Uterus (tissue), 3 donors: ENCODE measurements at regions not wholly inside any gene's neighbourhood (a gene's known extent, or its start where the extent isn't known, plus 50 kb on each side); places are given as distances from the start of the nearest gene placed in this dataset.
"Not testable (repeated sequence)": the region's sequence is repeated elsewhere in the genome, so short reads cannot be mapped to it uniquely, and the experiment has no call there.

ENCODE experiments used
- DNase-seq, 2 donors: peaks; one replicate each; pipeline ENCODE4 v3.0.0-alpha.2; 2019 to 2020
- H3K27ac ChIP-seq, 2 donors: fragments of 200-600 bp; sonication (generic); 1 replicate in 1 of 2; 2 replicates in 1 of 2; pipeline ENCODE4 v1.5.1; 2016 to 2018
- H3K27me3 ChIP-seq, 2 donors: fragments of 200-600 bp; sonication (generic); one replicate each; pipeline ENCODE4 v1.5.1; 2018 to 2019; ENCODE audit warnings: control low read depth in 1 of 2
- H3K36me3 ChIP-seq, 2 donors: fragments of 200-600 bp; sonication (generic); one replicate each; pipeline ENCODE4 v1.5.1; 2019; ENCODE audit warnings: control low read depth in 1 of 2
- H3K4me1 ChIP-seq, 2 donors: fragments of 200-600 bp; sonication (generic); one replicate each; pipeline ENCODE4 v1.5.1; 2018 to 2019; ENCODE audit warnings: control low read depth in 1 of 2
- H3K4me3 ChIP-seq, 2 donors: fragments of 200-600 bp; sonication (generic); 1 replicate in 1 of 2; 2 replicates in 1 of 2; pipeline ENCODE4 v1.5.1; 2018 to 2019; ENCODE audit warnings: mild to moderate bottlenecking in 1 of 2
- H3K9me3 ChIP-seq, 2 donors: fragments of 200-600 bp; sonication (generic); one replicate each; pipeline ENCODE4 v1.5.1; 2019; ENCODE audit warnings: control low read depth in 1 of 2
- POLR2A ChIP-seq, 2 donors: fragments of 450-650 bp; IDR thresholded peaks; one replicate each; pipeline ENCODE4 v1.6.1; 2016; ENCODE audit warnings: antibody characterized with exemption in 2 of 2, mild to moderate bottlenecking in 1 of 2, moderate library complexity in 1 of 2
- intact Hi-C: fragments of 100-400 bp; cut with DNase I; formaldehyde crosslinking; loops from one replicate; pipeline ENCODE4 v1.15.1; 2023; ENCODE audit warnings: low total_unique reads
- TF ChIP-seq, protein P1 (sequence below), 4 experiments: fragments of 200-600 bp in 2 of 4; fragments of 450-650 bp in 2 of 4; sonication (generic) in 2 of 4; IDR thresholded peaks; one replicate each; pipeline ENCODE4 v1.5.1; 2016 to 2019; ENCODE audit warnings: antibody characterized with exemption in 4 of 4, mild to moderate bottlenecking in 2 of 4, moderate library complexity in 1 of 4
- donor health status: DM: yes; HTN: yes; CAD: no.

DNA sequence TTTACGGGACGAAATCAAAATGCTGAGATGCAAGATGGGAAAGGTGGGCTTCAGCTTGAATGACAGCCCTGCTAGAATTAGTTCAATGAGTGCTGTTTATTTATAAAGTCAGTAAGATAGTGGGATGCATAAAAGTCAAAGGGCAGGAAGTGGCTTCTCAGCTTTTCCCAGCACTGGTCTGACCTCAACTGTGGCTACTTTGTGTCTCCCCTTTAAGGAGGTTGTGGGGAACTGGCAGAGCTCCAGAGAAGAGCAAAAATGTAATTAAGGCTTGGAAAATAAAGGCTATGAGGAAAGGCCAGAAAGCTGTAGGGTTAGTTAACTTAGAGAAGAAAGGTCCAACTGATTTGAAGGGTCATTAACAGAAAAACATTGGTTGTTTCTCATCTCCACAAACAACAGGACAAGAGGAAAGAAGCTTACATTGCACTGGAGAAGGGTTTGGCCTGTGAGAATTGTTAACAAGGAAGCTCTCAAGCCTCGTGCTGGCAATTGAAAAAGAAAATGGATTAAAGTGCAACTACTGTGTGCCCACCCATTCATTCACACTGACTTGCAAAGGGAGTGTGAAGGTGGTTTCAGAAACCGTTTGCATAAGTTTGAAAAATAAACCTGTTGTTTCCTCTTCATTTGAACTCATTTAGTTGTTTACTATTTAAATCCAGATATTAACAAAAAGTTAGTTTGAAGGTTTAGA, 68.8 kb upstream of the CD28 start:
- TF ChIP-seq, protein P1, sequence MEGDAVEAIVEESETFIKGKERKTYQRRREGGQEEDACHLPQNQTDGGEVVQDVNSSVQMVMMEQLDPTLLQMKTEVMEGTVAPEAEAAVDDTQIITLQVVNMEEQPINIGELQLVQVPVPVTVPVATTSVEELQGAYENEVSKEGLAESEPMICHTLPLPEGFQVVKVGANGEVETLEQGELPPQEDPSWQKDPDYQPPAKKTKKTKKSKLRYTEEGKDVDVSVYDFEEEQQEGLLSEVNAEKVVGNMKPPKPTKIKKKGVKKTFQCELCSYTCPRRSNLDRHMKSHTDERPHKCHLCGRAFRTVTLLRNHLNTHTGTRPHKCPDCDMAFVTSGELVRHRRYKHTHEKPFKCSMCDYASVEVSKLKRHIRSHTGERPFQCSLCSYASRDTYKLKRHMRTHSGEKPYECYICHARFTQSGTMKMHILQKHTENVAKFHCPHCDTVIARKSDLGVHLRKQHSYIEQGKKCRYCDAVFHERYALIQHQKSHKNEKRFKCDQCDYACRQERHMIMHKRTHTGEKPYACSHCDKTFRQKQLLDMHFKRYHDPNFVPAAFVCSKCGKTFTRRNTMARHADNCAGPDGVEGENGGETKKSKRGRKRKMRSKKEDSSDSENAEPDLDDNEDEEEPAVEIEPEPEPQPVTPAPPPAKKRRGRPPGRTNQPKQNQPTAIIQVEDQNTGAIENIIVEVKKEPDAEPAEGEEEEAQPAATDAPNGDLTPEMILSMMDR (IDR thresholded peaks at IDR 0.05): no peak
- TF ChIP-seq POLR2A (IDR thresholded peaks at IDR 0.05): no peak
- Histone ChIP-seq H3K27ac (no peak overlapping the region), H3K9me3 (no peaks in the 10 kb centered on the region), H3K36me3 (no peaks in the 10 kb centered on the region), H3K27me3 (no peaks in the 10 kb centered on the region), H3K4me1 (no peaks in the 10 kb centered on the region), H3K4me3 (no peak overlapping the region)
- no peak for DNase-seq
- intact Hi-C loops: no loop called here

DNA sequence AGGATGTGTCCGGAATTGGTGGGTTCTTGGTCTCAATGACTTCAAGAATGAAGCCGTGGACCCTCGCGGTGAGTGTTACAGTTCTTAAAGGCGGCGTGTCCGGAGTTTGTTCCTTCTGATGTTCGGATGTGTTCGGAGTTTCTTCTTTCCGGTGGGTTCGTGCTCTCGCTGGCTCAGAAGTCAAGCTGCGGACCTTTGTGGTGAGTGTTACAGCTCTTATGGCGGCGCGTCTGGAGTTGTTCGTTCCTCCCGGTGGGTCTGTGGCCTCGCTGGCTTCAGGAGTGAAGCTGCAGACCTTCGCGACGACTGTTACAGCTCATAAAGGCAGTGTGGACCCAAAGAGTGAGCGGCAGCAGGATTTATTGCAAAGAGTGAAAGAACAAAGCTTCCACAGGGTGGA, 64.6 kb upstream of the CD28 start:
- H3K27me3 ChIP-seq, intact Hi-C loops, DNase-seq, H3K27ac ChIP-seq, H3K4me3 ChIP-seq, H3K36me3 ChIP-seq, H3K9me3 ChIP-seq, H3K4me1 ChIP-seq: not testable (repeated sequence)

DNA sequence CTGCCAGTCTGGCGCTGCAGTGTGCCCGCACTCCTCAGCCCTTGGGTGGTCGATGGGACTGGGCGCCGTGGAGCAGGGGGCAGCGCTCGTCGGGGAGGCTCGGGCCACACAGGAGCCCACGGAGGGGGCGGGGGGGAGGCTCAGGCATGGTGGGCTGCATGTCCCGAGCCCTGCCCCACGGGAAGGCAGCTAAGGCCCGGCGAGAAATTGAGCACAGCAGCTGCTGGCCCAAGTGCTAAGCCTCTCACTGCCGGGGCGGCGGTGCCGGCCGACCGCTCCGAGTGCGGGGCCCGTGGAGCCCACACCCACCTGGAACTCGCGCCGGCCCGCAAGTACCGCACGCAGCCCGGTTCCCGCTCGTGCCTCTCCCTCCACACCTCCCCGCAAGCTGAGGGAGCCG, 63.6 kb upstream of the CD28 start:
- H3K36me3 ChIP-seq, intact Hi-C loops, H3K4me1 ChIP-seq, H3K9me3 ChIP-seq, DNase-seq, H3K27me3 ChIP-seq, H3K4me3 ChIP-seq, H3K27ac ChIP-seq: not testable (repeated sequence)

DNA sequence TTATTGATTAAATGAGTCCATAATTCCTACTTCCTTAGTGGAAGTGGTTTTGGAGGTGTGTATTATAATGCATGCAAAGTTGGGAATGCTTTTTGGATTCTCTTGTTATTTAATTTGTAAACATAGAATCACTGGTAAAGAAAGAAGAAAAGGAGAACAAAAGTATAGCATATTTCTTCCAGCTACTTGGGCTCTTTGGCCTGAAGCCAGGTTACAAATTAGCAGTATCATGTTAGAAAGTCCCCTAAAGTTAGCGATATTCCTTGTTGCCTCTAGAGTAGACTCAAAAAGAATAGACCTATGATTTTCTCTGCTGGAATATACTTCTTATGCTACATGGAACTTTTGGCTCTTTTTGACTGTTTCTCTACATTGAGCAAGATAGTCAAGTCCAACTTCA, 60.6 kb upstream of the CD28 start:
- Histone ChIP-seq H3K36me3 (no peaks in the 10 kb centered on the region), H3K9me3 (no peaks in the 10 kb centered on the region), H3K27me3 (no peaks in the 10 kb centered on the region), H3K4me3 (no peak overlapping the region), H3K4me1 (peaks cover 0 to 11% of the 10 kb centered on the region in 2 donors), H3K27ac (no peak overlapping the region)
- TF ChIP-seq POLR2A (IDR thresholded peaks at IDR 0.05): no peak
- TF ChIP-seq, protein P1 (IDR thresholded peaks at IDR 0.05): no peak
- no peak for DNase-seq
- intact Hi-C loops: no loop called here

DNA sequence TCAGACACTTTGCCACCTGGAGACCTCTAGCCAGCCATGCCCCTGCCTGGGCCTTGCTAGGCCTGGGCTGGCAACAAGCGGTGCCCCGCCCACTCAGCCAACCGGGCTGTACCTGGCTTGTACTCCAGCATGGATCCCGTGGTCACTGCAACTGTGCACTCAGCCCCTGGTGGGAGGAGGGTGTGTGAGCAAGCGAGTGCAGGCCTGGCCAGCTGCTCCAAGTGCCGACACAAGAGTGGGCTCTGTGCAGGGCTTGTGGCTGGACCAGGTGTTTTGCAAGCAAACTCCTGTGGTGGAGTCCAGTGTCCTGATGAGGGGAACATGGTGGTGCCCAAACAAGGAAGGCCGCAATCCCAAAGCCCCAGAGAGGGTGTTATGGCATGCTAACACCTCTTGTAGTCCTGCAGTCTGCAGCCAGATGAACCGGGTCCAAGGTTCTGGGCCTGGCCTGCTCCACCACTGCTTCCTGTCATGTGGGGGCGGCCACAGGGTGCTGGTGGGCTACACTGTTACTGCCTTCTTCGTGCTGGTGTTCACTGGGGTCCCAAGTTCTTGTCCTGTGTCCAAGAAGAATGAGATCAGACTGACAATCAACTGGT, 60.1 kb upstream of the CD28 start:
- H3K36me3 ChIP-seq: no peaks in the 10 kb centered on the region
- DNase-seq: no peak
- intact Hi-C loops: no loop called here
- no peaks in the 10 kb centered on the region for H3K9me3 ChIP-seq
- no peak overlapping the region for H3K4me3 ChIP-seq
- H3K27me3 ChIP-seq: no peaks in the 10 kb centered on the region
- TF ChIP-seq POLR2A (IDR thresholded peaks at IDR 0.05): no peak
- TF ChIP-seq, protein P1 (IDR thresholded peaks at IDR 0.05): no peak
- peaks cover 0 to 14% of the 10 kb centered on the region in 2 donors for H3K4me1 ChIP-seq
- H3K27ac ChIP-seq: no peak overlapping the region

DNA sequence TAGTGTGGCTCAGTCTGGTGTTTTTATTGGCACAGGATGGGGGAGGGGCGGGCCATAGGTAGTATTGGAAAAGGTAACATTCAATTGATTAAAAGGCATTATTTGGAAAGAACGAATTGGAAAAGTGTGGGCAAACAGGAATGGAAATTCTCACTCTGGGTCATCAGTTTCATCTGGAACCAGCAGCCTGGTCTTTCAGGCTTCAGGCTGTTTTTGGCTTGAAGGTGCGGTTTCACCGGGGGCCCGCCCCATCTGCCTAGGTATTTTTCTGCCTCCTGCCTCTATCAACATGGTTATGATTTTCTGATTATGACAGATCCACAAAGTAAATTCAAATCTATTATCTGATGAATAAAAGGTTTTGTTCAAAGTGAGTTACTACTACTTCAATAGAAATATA, 59.5 kb upstream of the CD28 start:
- intact Hi-C loops: no loop called here
- no peak for DNase-seq
- H3K27me3 ChIP-seq: no peaks in the 10 kb centered on the region
- TF ChIP-seq, protein P1 (IDR thresholded peaks at IDR 0.05): no peak
- no peaks in the 10 kb centered on the region for H3K9me3 ChIP-seq
- peaks cover 0 to 14% of the 10 kb centered on the region in 2 donors for H3K4me1 ChIP-seq
- no peak overlapping the region for H3K27ac ChIP-seq
- H3K36me3 ChIP-seq: no peaks in the 10 kb centered on the region
- H3K4me3 ChIP-seq: no peak overlapping the region
